ENCODE measurements at regions not wholly inside any gene's neighbourhood (a gene's known extent, or its start where the extent isn't known, plus 50 kb on each side); places are given as distances from the start of the nearest gene placed in this dataset.

GRCh38 chr6:27693766-27694546 lies 218.2 kb downstream of the OR2B2 start (continued):
- TF ChIP-seq, protein P1, sequence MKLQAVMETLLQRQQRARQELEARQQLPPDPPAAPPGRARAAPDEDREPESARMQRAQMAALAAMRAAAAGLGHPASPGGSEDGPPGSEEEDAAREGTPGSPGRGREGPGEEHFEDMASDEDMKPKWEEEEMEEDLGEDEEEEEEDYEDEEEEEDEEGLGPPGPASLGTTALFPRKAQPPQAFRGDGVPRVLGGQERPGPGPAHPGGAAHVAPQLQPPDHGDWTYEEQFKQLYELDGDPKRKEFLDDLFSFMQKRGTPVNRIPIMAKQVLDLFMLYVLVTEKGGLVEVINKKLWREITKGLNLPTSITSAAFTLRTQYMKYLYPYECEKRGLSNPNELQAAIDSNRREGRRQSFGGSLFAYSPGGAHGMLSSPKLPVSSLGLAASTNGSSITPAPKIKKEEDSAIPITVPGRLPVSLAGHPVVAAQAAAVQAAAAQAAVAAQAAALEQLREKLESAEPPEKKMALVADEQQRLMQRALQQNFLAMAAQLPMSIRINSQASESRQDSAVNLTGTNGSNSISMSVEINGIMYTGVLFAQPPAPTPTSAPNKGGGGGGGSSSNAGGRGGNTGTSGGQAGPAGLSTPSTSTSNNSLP (IDR thresholded peaks at IDR 0.05; ENCODE audit: low read depth, low read length) = no peak
- TF ChIP-seq, protein P2, sequence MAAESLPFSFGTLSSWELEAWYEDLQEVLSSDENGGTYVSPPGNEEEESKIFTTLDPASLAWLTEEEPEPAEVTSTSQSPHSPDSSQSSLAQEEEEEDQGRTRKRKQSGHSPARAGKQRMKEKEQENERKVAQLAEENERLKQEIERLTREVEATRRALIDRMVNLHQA (CRISPR knock-in tag; IDR thresholded peaks at IDR 0.05) = no peak
- TF ChIP-seq SMAD9 (CRISPR knock-in tag; IDR thresholded peaks at IDR 0.05) (no peak), ZNF737 (CRISPR knock-in tag; IDR thresholded peaks at IDR 0.05; ENCODE audit: borderline replicate concordance) (no peak), SIX1 (CRISPR knock-in tag; IDR thresholded peaks at IDR 0.05; ENCODE audit: borderline replicate concordance) (no peak), REST (IDR thresholded peaks at IDR 0.05; ENCODE audit: borderline replicate concordance in 1 of 2, low read depth in 1 of 2, low read length in 2 of 2) (peak in 1 of 2 experiments; percentile 12; a peak in 1 of 4 replicates), ZNF605 (CRISPR knock-in tag; IDR thresholded peaks at IDR 0.05) (peak; percentile 86), THAP7 (CRISPR knock-in tag; IDR thresholded peaks at IDR 0.05) (peak; percentile 66; the same call in 1 of the 2 replicates), SNRNP70 (IDR thresholded peaks at IDR 0.05; ENCODE audit: low read depth, low read length) (no peak), NFAT5 (CRISPR knock-in tag; IDR thresholded peaks at IDR 0.05) (0 out of 2 replicates have a peak, but pooled peaks have one; percentile 25), TP53 (CRISPR knock-in tag; conservative IDR thresholded peaks at IDR 0.05) (peak; percentile 63; the same call in 1 of the 2 replicates), ZNF572 (CRISPR knock-in tag; IDR thresholded peaks at IDR 0.05) (no peak), ZNF451 (CRISPR knock-in tag; IDR thresholded peaks at IDR 0.05) (no peak)
- TF ChIP-seq, protein P3, sequence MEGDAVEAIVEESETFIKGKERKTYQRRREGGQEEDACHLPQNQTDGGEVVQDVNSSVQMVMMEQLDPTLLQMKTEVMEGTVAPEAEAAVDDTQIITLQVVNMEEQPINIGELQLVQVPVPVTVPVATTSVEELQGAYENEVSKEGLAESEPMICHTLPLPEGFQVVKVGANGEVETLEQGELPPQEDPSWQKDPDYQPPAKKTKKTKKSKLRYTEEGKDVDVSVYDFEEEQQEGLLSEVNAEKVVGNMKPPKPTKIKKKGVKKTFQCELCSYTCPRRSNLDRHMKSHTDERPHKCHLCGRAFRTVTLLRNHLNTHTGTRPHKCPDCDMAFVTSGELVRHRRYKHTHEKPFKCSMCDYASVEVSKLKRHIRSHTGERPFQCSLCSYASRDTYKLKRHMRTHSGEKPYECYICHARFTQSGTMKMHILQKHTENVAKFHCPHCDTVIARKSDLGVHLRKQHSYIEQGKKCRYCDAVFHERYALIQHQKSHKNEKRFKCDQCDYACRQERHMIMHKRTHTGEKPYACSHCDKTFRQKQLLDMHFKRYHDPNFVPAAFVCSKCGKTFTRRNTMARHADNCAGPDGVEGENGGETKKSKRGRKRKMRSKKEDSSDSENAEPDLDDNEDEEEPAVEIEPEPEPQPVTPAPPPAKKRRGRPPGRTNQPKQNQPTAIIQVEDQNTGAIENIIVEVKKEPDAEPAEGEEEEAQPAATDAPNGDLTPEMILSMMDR (CRISPR knock-in tag; IDR thresholded peaks at IDR 0.05) = peak; percentile 44

Measured in HepG2 (cell line).